ENCODE measurements at regions not wholly inside any gene's neighbourhood (a gene's known extent, or its start where the extent isn't known, plus 50 kb on each side); places are given as distances from the start of the nearest gene placed in this dataset.

GRCh38 chr12:111227476-111228420, 141.1 kb downstream of the PHETA1 start:
- TF ChIP-seq EZH2 (IDR thresholded peaks at IDR 0.05; ENCODE audit: borderline replicate concordance, insufficient read depth, low read length, poor library complexity, severe bottlenecking) (no peak), RAD21 (conservative IDR thresholded peaks at IDR 0.05) (no peak), EP300 (conservative IDR thresholded peaks at IDR 0.05; ENCODE audit: poor library complexity, severe bottlenecking) (no peak), CTCF (IDR thresholded peaks at IDR 0.05; ENCODE audit: poor library complexity, severe bottlenecking) (no peak), SMC3 (conservative IDR thresholded peaks at IDR 0.05; ENCODE audit: poor library complexity) (no peak)
- Histone ChIP-seq H3K9me3 (ENCODE audit: low read length) (no peaks in the 10 kb centered on the region), H3K9ac (ENCODE audit: low read length) (no peak overlapping the region), H3K27me3 (ENCODE audit: insufficient read depth, low read depth, low read length) (no peaks in the 10 kb centered on the region), H4K20me1 (ENCODE audit: insufficient read depth) (no peaks in the 10 kb centered on the region), H3F3A (ENCODE audit: insufficient read depth, low read length, poor library complexity, severe bottlenecking) (no peaks in the 10 kb centered on the region), H3K79me2 (replicated peaks; ENCODE audit: insufficient read depth, low read length) (no peaks in the 10 kb centered on the region), H3K4me2 (ENCODE audit: low read length) (no peak overlapping the region), H3K36me3 (ENCODE audit: insufficient read depth, low read length) (no peaks in the 10 kb centered on the region), H2AFZ (ENCODE audit: low read depth, low read length) (no peak overlapping the region), H3K9me2 (ENCODE audit: insufficient read depth, low read length) (no peaks in the 10 kb centered on the region), H3K4me3 (ENCODE audit: low read length) (no peak overlapping the region), H3K27ac (ENCODE audit: low read length) (no peak overlapping the region)

- TF ChIP-seq MXI1 (conservative IDR thresholded peaks at IDR 0.05; ENCODE audit: poor library complexity, severe bottlenecking) (no peak), TAF1 (IDR thresholded peaks at IDR 0.05; ENCODE audit: low read depth) (no peak), EZH2 (IDR thresholded peaks at IDR 0.05; ENCODE audit: borderline replicate concordance, insufficient read depth, low read length, poor library complexity, severe bottlenecking) (no peak)
- Histone ChIP-seq H3K9me3 (ENCODE audit: low read length) (no peaks in the 10 kb centered on the region), H3K4me2 (ENCODE audit: low read length) (no peak overlapping the region), H4K20me1 (ENCODE audit: insufficient read depth) (no peaks in the 10 kb centered on the region), H3K27me3 (ENCODE audit: insufficient read depth, low read depth, low read length) (no peaks in the 10 kb centered on the region), H3F3A (ENCODE audit: insufficient read depth, low read length, poor library complexity, severe bottlenecking) (peaks cover 7% of the 10 kb centered on the region), H3K9ac (ENCODE audit: low read length) (no peak overlapping the region), H3K9me2 (ENCODE audit: insufficient read depth, low read length) (no peaks in the 10 kb centered on the region), H3K79me2 (replicated peaks; ENCODE audit: insufficient read depth, low read length) (no peaks in the 10 kb centered on the region), H3K27ac (ENCODE audit: low read length) (no peak overlapping the region), H3K36me3 (ENCODE audit: insufficient read depth, low read length) (no peaks in the 10 kb centered on the region), H3K4me3 (ENCODE audit: low read length) (no peak overlapping the region), H2AFZ (ENCODE audit: low read depth, low read length) (no peak overlapping the region)
Measured at GRCh38 chr12:111226680-111227079, 142.2 kb downstream of the PHETA1 start.

GRCh38 chr12:111225307-111225706, 143.6 kb downstream of the PHETA1 start:
- Histone ChIP-seq H3K4me2 (ENCODE audit: low read length) (no peak overlapping the region), H2AFZ (ENCODE audit: low read depth, low read length) (no peak overlapping the region), H3K9ac (ENCODE audit: low read length) (no peak overlapping the region), H3K79me2 (replicated peaks; ENCODE audit: insufficient read depth, low read length) (no peaks in the 10 kb centered on the region), H3K4me3 (ENCODE audit: low read length) (no peak overlapping the region), H4K20me1 (ENCODE audit: insufficient read depth) (no peaks in the 10 kb centered on the region), H3K9me2 (ENCODE audit: insufficient read depth, low read length) (no peaks in the 10 kb centered on the region), H3K27me3 (ENCODE audit: insufficient read depth, low read depth, low read length) (no peaks in the 10 kb centered on the region), H3K27ac (ENCODE audit: low read length) (no peak overlapping the region), H3K36me3 (ENCODE audit: insufficient read depth, low read length) (no peaks in the 10 kb centered on the region), H3F3A (ENCODE audit: insufficient read depth, low read length, poor library complexity, severe bottlenecking) (peaks cover 7% of the 10 kb centered on the region), H3K9me3 (ENCODE audit: low read length) (no peaks in the 10 kb centered on the region)
- TF ChIP-seq RAD21 (conservative IDR thresholded peaks at IDR 0.05) (no peak), MXI1 (conservative IDR thresholded peaks at IDR 0.05; ENCODE audit: poor library complexity, severe bottlenecking) (no peak), CTCF (IDR thresholded peaks at IDR 0.05; ENCODE audit: poor library complexity, severe bottlenecking) (no peak)
